Ammon's horn (tissue), 1 donor: ENCODE measurements at regions not wholly inside any gene's neighbourhood (a gene's known extent, or its start where the extent isn't known, plus 50 kb on each side); places are given as distances from the start of the nearest gene placed in this dataset.

Experiments used
- DNase-seq: peaks from one replicate; pipeline ENCODE4 v3.0.0-alpha.2; 2016; ENCODE audit warnings: low spot score

DNA sequence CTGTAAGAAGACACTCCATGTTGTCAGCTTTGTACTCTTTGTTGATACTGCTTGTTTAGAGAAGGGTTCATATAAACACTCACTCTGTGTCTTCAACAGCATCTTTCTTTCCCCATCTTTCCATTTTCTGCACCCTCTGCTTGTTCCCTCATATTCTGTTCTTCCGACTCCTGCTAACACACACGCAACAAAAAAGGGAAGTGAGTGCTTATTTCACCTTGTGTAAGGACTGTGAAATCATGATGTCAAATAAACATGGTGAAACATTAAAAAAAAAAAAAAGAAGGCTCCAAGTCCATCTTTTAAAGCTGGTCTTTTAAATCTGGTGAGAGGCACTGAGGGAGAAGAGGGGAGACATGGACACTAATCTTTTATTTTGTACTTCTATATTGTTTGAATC, 145.4 kb downstream of the RPAP3 start:
- DNase-seq = no peak

DNA sequence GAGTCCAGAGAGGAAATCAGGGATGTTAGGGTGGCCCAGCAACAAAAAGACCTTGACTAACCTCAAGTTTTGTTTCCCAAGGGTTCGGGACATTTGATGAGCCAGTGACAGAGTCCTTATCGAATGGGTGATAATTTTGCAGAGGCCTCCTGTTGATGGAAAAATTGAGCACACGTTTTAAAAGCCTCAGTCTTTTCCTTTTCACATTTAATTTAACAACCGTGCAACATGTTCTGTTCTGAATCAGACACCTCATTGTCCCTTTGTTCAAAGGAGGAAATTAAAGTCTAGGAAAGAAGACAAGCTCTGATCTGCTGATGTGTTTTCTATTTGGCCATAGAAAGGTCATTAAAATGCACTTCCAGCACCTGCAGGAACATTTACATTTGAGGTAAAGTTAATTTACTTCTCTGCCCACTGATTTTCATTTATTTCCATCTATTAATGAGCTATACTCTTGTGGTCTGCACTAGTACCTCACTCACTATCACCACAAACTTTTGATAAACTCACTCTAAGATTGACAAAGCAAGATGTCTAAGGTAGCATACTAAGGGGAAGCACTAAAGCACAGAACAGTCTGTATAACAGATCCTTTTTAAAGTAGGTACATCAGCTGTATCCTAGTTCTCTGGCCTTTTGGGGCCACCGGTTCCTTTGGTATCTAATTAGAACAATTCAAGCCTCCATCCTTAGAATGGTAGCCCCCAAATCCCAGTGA, 147.0 kb downstream of the RPAP3 start:
- no peak for DNase-seq

- peak; percentile 76 for DNase-seq
Measured at GRCh38 chr12:47557386-47557785, 148.4 kb downstream of the RPAP3 start.

DNA sequence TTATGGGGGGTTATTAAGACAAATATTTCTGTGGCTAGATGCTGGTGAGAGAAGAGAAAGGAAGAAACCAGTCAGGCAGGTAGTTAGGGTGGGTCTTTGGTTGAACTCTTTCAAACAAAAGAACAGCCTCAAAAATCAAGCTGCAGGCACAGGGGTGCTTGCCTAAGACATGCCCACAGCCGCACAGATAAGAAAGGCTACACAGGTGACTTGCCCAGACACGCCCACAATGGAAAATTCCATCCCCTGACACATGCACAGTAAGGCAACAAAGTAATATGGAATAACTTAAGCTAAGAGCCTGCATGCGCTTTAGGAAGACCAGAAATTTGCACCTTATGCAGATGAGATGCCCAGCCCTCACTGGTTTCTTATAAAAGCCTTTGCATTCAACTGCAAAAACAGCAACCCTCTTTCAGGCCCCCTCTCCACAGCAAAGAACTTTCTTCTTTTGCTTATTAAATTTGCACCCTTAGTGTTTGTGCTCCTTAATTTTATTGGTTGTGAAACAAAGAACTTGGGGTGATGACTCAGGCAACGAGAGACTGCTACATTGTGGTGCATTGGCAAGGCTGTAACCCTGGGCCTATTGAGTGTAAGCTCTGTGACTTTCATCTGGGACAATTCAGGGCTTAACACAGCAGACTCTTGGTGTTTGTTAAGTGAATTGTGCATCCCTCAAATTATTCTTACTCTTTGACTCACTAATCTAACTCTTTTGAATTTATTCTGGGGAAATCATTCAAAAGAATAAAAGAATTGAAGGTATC, 149.4 kb downstream of the RPAP3 start:
- peak; percentile 56 for DNase-seq

GRCh38 chr12:47554046-47554653, 151.7 kb downstream of the RPAP3 start:
- DNase-seq = no peak

GRCh38 chr12:47553266-47553665, 152.6 kb downstream of the RPAP3 start:
- DNase-seq = no peak

GRCh38 chr12:47551426-47551851, 154.4 kb downstream of the RPAP3 start:
- DNase-seq = no peak

GRCh38 chr12:47549258-47549657, 156.6 kb downstream of the RPAP3 start:
- no peak for DNase-seq

GRCh38 chr12:47548401-47548800, 157.4 kb downstream of the RPAP3 start:
- no peak for DNase-seq

- DNase-seq = no peak
Measured at GRCh38 chr12:47547077-47547476, 158.8 kb downstream of the RPAP3 start.

- no peak for DNase-seq
Measured at GRCh38 chr12:47545938-47546609, 159.8 kb downstream of the RPAP3 start.

DNA sequence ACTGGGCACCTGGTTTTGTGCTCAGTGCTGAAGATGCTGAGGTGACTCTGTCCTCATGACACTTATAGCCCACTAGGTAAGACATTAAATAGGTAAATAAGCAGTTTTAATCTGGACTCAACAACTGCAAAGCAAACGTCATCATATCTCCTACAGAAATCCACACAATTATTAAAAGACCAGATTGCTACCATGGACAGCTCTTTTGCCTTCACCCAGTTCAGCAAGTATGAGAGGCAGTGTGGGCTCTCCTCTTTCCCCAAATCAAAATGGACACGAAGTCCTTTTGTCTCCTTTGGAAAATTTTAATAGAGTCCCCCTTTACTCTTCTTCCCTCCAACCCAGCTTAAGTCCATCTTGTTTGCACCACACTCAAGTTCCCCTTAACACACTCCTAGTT, 171.1 kb downstream of the RPAP3 start:
- DNase-seq = no peak

DNA sequence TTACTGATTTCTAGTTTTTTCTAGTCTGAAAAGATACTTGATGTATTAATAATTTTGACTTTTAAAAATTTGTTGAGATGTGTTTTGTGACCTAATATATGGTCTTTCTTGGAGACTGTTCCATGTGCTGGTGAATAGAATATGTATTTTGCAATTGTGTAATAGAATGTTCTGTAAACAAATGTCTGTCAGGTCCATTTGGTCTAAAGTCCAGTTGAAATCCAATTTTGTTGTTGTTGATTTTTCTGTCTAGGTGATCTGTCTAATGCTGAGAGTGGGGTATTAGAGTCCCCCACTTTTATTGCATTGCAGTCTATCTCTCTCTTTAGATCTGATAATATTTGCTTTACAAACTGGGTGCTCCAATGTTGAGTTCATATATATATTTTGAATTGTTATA, 175.8 kb downstream of the RPAP3 start:
- no peak for DNase-seq

DNA sequence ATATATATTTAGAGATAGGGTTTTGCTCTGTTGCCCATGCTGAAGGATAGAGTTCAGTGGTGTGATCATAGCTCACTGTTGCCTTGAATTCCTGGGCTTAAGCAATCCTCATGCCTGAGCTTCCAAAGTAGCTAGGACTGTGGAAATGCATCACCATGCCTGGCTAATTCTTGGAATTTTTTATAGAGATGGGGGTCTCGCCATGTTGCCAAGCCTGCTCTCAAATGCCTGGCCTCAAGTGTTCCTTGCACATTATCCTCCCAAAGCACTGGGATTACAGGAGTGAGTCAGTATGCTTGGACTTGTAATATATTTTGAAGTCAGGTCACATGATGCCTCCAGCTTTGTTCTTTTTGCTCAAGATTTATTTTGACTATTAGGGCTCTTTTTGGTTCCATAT, 178.0 kb downstream of the RPAP3 start:
- no peak for DNase-seq

DNA sequence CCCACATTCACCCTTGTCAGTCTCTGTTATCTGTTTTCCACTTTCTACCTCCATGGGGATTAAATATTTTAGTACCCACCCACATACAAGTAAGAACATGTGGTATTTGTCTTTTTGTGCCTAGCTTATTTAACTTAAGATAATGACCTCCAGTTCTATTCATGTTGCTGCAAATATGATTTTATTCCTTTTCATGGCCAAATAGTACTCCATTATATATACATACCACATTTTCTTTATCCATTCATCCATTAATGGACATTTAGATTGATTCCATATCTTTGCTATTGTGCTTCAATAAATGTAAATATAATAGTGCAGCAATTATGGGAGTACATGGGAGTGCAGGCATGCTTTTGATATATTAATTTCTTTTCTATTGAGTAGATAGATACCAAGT, 185.8 kb downstream of the RPAP3 start:
- no peak for DNase-seq

GRCh38 chr12:47517122-47517521, 188.7 kb downstream of the RPAP3 start:
- DNase-seq = no peak

GRCh38 chr12:47509398-47509851, 196.4 kb downstream of the RPAP3 start:
- no peak for DNase-seq

GRCh38 chr12:47507221-47507620, 198.6 kb downstream of the RPAP3 start:
- no peak for DNase-seq

DNA sequence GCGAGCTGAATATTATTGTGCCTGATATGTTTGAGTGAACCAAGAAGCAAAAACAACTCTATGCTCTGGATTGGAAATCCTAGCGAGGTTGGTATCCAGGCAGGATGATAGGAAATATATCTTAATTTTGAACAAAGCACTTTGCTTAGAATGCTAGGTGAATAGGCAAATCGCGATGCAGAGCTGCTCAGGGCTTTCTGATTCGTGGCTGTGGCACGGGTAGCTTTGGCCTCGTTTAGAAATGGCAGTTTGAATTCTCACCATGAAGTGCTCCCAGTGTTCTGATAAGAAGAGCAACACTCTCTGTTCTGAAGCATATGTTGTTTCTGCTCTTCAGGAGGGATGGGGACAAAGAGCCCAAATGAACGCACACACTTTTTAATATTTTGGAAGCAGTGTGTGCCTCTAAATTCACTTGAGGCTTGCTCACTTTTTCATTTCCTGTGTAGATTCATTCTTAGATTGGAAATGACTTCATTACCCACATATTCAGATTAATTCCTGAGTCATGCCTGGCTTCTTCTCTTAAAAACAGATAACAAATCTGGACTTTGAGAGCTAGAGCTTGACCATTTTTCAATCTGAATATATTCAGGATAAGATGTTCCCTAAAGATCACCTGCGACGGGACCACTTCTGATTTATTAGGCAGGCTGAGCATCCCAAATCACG, 200.9 kb downstream of the RPAP3 start:
- no peak for DNase-seq

- no peak for DNase-seq
Measured at GRCh38 chr12:47493801-47494200, 212.0 kb downstream of the RPAP3 start.

DNA sequence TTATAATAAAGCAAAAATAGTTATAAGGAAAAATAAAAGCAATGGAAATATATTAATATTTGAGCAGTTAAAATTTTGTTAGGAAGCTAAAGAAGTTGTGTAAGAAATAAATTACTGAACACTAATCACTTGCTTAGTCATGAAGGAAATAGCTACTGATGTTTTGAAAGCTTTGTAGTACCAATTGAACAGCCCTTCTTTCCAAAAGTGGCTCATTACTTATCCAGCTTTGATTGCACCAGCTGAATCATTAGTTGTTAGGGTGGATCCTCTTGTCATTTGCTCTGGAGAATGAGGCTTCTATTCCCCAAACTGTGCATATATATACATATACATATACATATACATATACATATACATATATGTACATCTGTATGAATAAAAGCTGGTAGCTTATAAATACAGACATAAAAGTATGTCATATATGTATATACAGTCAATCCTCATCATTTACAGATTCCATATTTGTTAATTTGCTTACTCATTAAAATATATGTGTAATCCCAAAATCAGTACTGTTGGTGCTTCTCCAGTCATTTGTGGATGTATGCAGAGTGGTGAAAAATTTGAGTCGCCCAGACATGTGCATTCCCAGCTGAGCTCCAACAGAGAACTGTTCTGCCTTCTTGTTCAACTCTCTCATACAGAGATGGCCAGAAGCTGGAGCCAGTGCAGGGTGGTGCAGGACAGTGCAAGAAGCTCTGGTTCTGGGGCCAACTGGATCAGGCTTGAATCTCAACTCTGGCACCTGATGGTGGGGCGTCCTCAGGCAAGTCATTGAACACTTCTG, 214.1 kb downstream of the RPAP3 start:
- DNase-seq = no peak
